ENCODE measurements at regions not wholly inside any gene's neighbourhood (a gene's known extent, or its start where the extent isn't known, plus 50 kb on each side); places are given as distances from the start of the nearest gene placed in this dataset.

DNA sequence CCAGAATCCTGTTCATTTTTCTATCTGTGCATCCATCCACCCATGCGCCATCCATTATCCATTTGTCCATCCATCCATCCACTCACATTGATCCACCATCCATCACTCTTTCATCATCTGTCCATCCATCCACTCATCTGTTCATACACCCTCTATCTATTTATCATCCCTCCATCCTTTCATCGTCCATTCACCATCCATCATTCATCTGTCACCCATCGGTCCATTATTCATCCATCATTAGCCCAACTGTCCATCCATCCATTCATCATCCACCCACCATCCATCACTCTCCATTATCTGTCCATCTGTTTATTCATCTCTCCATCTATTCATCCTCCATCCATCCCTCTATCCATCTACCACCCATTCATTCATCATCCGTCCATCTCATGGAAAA, 125.7 kb upstream of the TMPRSS2 start:
- FAIRE-seq (no peak), DNase-seq (ENCODE audit: insufficient read length, low spot score) (no peak)

DNA sequence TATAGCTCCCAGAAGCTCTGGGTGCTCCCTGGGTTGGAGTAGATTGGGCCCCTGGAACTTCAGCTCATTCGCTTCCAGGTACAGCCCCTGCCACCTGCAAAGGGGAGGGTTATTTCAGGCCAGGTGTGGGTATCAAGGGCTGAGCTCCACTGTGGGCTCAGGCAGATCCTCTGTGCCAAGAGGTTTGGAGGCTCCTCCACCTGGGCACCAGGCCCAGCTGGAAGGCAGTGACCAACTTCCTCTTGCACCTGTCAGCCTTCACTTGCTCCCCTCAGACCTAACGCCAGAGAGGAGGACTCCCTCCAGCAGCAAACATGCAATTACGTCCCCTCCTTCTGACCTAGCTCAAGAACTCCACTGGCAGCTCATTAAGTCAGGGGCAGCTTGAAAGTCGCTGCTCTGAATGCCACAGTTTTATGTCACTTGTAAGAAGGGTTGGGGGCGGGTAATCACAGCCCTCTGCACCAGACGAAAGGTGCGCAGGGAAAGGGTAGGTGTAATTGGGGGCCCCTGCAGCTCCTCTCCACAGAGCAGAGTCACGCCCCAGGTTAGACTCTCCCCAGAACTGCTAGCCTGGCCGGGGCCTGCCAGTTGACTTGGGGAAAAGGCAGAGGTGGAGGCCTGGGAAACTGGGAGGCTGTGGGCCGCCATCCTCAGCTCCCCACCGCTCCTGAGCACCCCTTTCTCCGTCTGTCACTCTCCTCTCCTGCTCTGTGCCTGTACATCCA, 125.0 kb upstream of the TMPRSS2 start:
- FAIRE-seq (no peak), DNase-seq (ENCODE audit: insufficient read length, low spot score) (no peak)

DNA sequence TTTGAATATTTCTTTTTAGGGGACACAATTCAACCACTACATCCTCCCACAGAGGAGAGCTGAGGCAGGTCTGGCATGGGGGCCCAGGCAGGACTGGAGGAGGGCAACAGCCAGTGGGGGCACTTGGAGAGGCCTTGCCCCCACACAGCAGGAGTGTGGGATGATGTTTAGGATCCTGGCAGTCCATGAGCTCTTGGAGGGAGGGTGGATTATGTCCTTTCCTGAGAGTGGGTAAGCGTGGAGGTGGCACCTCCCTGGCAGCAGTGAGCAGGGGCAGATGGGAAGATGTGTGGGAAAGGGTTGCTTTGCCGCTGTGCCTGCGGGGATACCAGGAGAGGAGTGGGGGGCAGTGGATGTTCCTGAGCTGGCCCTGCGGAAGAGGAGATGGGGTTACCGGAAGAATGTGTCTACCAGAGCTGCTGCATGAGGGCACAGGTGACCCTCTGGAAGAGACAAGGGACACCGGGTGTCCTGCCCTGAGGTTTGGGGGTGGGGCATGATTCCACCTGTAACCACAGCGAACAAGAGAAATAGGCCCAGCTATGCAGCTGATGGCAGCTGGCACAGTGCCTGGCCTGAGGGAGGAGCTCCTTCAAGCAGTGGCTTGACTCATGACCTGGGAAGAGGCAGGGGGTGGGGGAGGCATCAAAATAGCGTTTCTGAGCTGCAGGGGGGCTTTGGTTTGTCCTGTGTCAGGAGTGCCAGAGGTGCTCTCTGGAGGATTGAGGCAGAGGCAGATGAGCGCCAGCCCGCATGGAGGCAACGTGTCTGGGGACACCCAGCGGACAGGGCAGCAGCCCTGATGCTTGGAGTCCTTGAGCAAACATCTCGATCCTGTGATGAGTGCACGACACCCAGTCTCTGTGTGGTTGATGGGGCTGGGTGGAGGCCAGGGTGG, 123.9 kb upstream of the TMPRSS2 start:
- no peak for FAIRE-seq
- no peak for DNase-seq (ENCODE audit: insufficient read length, low spot score)

DNA sequence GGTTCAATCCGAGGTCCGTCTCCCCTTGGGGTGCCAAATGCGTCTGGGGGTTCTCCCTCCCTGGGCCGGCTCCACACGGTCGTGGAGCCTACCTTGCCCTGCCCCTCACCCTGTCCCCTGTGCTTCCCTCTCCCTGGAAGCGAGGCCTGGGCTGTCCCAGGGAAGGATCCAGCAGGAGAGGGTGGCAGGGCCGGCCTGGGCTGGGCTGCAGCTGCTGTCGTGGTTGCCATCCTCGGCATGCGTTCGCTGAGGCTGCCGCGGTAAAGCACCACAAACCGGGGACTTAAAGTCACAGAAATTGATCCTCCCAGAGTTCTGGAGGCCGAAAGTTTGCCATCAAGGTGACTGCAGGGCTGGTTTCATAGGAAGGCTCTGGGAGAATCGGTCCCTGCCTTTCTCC, 123.0 kb upstream of the TMPRSS2 start:
- FAIRE-seq (no peak), DNase-seq (ENCODE audit: insufficient read length, low spot score) (no peak)

DNA sequence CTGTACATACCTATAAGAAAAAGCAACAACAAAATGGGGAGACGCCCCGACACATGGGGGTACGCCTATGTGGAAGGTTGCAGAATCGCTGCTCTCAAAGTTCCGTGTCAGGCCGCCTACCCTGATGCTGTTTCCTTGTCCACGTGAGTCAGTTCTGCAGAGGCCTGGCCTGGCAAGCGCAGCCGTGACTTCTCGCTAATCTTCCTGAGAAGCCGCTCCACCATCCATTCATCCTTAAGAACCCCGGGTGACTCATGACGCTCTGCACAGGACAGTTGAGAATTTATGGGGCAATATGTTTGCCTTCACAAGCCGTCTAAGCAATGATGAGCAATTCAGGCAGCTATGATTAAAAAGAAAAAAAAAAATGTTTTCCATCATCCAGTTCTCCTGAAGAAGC, 122.3 kb upstream of the TMPRSS2 start:
- FAIRE-seq (no peak), DNase-seq (ENCODE audit: insufficient read length, low spot score) (no peak)

DNA sequence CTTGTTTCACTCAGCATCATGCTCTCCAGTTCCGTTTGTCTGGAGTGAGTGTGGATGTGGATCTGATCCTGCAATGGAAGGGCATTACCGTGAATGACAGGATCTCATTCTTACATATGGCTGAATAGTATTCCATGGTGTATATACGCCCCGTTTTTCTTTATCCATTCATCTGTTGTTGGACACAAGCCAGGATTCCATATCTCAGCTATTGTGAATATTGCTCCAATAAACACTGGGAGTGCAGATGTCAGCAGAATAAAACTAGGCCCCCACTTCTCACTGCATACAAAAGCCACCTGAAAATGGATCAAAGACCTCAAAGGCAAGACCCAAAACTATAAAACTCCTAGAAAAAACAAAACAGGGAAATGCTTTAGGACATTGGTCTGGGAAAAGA, 120.3 kb upstream of the TMPRSS2 start:
- DNase-seq (ENCODE audit: insufficient read length, low spot score), result no peak
- FAIRE-seq, result no peak

DNA sequence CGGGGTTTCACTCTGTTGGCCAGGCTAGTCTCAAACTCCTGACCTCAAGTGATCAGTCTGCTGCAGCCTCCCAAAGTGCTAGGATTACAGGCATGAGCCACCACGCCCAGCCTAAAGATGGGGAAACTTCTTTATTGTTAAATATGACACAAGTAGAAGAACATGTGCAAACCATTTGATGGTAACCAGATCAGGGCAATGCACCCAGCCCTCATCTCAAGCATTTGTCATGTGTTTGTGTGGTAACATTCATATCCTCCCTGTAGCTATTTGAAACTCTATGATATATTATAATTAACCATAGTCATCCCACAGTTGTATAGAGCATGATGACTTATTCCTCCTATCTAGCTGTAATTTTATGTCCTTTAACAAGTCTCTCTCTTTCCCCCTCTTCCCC, 119.5 kb upstream of the TMPRSS2 start:
- FAIRE-seq (no peak), DNase-seq (ENCODE audit: insufficient read length, low spot score) (no peak)

DNA sequence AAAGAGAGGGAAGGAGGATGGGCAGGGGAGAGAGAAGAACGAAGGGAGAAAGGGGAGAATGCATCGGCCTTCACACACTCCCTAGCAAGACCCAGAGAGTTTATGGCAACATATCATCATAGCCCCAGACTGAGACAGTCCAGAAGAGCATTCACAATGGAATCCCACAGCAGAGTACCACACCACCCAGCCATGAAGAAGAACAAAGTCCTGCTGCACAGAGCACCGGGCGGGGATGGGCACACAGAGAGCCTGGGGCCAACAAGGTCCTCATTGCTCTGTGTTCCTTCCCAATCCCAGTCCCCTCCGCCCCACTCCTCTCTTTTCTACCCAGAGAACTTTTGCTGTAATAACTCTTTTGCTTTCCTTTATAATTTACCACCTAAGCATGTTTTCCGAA, 118.1 kb upstream of the TMPRSS2 start:
- FAIRE-seq, result no peak

DNA sequence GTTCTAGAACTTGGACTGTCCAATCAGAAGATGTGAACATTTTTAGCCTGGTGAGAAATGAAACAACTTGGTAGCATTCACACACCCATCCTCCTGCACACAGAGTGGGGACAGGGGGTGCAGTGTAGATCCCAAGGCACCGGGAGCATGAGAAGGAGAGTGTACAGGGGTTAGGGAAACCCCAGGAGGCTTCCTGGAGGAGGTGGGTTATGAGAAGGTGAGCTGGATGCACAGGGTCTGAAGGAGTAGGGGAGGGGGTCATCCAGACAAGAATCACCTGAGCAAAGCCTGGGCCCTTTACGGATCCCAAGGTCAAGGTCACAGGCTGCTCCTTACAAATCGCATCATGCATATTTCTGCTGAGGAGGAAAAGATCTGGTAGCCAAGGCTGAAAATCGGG, 117.5 kb upstream of the TMPRSS2 start:
- FAIRE-seq (no peak), DNase-seq (ENCODE audit: insufficient read length, low spot score) (no peak)

More for the DNA sequence above, 118.1 kb upstream of the TMPRSS2 start:
- DNase-seq (ENCODE audit: insufficient read length, low spot score), result no peak

DNA sequence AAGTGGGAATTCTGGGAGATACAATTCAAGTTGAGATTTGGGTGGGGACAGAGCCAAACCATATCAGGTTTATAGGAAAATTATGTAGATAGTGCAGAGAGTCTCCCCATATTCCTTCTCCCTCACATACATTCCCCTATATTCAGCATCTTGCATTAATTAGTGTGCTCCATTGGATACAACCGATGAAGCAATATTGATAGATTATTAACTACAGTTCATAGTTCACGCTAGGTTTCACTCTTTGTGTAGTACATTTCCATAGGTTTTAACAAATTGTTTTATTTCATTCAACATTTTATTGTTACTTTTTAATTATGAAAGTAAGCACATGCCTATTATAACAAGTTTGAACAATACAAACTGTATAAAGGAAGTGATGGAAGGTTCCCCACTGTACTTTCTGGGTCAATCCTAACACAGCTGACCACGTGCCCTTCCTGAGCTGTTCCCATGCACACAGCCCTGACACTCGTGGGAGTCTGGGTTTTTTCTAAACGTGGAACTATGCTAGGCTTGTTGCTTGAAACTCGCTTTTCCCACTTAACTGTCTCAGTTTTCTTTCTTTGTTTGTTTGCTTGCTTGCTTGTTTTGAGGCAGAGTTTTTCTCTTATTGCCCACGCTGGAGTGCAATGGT, 116.8 kb upstream of the TMPRSS2 start:
- FAIRE-seq, result no peak
- DNase-seq (ENCODE audit: insufficient read length, low spot score), result no peak

DNA sequence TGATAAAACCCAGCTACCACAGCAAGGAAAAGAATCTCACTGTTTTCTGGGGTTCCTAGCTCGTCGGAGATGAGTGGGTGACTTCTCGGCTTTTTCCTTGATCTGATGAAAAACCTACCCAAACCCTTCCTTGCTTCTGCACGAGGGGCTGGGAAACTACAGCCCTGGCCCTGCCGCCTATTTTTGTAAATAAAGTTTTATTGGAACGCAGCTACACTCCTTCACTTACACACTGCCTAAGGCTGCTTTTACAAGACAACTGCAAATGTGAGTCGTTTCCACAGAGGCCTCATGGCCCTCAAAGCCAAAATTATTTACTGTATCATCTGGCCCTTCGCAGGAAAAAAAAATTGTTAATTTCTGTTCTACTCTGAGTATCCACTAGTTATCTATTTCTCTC, 116.0 kb upstream of the TMPRSS2 start:
- DNase-seq (ENCODE audit: insufficient read length, low spot score) (no peak), FAIRE-seq (no peak)

DNA sequence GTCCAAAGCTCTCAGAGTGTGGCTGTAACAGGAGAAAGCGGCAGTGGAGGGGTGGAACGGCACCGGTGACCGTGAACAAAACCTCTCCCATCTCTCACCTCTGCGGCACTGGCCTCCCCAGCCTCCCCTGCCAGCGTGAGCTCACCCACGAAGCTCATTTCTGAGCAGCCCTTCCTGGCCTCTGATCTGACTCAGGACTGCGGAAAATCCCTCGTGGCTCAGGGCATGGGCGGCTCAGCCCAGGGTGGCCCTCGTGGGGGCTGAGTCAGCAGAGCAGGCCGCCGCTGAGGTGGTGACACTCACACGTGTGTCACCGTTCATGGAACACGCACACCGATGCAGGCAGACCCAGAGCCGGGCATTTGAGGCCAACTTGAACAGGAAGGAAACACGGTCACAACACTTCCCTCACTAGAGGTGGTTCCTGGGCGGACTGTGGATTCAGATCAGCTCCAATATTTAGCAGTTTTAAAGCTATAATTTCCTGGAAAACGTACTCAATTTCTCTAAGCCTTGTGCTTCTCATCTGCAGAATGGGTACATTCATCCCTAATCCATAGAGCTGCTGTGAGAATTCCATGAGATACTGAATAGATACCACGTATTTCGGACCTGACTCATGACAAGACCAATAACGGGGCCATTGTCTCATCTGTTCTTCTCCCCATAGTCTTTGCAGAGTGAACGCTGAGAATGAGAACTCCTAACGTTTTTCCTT, 115.0 kb upstream of the TMPRSS2 start:
- DNase-seq (ENCODE audit: insufficient read length, low spot score) (no peak), FAIRE-seq (no peak)

DNA sequence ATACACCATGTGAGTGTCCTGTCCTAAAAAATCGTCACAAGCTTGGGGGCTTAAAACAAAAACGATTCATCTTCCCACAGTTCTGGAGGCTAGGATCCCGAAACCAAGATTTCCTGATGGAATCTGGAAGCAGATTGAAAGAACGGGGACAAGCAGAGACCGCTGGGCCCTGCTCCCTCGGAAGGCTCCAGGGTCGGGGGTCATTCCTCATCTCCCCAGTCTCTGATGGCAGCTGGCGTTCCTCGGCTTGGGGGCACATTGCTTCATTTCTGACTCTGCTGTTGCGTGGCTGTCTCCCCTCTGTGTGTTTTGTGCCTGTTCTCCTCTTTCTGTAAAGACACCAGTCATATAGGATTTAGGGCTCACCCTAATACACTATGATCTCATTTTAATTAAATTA, 114.2 kb upstream of the TMPRSS2 start:
- no peak for DNase-seq (ENCODE audit: insufficient read length, low spot score)
- FAIRE-seq, result no peak

DNA sequence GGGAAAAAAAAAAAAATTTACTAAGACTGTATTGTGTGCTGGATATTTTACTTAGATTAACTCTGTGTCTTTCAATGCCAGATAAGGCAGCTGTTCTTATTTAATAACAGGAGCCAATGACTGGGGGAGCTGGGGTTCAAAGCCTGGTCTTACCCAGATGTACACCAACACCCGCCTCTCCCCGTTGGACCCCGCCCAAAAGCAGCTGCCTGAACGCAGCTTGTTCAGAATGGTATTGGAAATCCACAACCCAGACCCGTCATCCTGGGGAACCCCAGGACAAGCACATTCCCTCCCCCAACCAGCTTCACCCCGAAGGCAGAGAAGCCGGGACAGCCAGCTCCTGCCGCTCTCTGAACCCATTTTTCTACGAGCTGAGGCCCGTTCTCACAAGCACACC, 113.6 kb upstream of the TMPRSS2 start:
- DNase-seq (ENCODE audit: insufficient read length, low spot score) (no peak), FAIRE-seq (no peak)

DNA sequence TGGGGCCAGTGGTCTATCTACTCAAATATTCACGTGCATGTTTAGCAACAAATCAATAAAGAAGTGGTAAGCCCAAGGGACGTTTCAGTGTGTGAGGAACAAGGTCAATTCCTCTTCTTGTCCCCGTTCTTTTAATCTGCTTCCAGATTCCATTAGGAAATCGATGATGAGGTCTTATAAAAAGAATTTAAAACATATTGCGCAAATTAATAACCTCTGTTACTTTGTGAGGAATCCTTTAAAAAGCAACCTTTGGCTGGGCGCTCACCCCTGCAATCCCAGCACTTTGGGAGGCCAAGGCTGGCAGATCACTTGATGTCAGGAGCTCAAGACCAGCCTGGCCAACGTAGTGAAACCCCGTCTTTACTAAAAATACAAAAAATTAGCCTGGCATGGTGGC, 113.0 kb upstream of the TMPRSS2 start:
- no peak for DNase-seq (ENCODE audit: insufficient read length, low spot score)
- FAIRE-seq, result no peak

DNA sequence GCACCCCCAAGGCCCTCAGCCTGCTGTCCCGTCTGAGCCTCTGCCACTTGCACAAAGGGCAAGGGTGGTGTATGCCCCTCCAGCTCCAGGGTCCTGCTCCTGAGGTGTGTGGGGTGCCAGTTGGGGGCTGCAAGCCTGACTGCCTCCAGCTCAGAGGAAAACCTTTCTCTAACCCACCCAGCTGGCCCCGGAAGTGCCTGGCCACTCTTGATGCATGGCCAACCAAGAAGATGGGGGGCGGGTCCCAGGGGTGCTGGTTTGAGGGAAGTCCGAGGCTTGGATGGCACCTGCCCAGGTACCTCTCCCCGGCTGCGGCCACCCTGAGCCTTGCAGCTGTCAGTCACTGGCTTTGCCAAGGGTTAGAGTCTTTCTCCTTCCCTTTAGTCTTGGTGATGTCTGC, 112.6 kb upstream of the TMPRSS2 start:
- no peak for FAIRE-seq

DNA sequence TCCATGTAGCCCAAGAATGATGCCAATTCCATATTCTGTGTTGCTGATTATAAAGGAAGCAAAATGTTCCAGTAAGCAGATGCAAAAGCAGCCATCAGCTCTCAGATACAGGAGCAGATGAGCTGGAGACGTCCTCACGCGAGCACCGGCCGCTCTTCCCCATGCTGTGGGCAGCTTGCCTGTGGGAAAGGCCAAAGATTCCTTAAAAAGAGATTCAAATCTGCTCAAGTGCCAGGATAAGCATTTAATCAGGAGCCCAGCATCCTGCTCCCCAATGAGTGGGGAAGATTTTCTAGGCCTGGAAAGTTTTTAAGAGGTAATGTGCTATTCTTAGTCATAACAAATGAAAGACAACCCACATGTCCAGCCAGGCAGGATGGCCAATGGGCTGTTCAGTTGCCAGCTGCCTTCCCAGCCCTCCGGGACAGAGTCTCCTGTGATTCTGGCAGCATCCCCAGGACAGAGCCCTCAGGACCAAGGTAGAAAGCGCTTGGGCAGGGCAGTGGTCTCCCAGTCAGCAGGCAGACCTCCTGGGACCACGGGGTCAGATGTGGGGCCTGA, 108.2 kb upstream of the TMPRSS2 start:
- DNase-seq (ENCODE audit: insufficient read length, low spot score) (no peak), FAIRE-seq (no peak)

More for the DNA sequence above, 112.6 kb upstream of the TMPRSS2 start:
- no peak for DNase-seq (ENCODE audit: insufficient read length, low spot score)

DNA sequence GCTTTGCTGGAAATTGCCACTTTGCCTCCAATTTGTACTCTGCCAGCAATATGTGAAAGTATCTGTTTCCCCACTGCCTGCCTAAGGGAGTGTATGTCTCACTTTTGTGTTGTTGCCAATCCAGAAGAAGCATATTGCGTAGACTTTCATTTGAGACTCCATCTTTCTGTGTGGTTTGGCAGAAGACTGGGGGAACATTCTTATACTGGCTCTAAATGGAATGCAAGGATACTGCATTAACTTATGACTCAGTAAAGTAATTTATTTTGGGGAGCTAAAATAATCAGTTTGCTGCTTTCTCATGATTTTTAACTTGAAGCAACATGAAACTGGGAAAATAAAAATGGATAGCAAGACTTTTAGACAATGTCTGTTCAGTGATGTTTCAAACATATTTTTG, 107.7 kb upstream of the TMPRSS2 start:
- DNase-seq (ENCODE audit: insufficient read length, low spot score) (no peak), FAIRE-seq (no peak)

DNA sequence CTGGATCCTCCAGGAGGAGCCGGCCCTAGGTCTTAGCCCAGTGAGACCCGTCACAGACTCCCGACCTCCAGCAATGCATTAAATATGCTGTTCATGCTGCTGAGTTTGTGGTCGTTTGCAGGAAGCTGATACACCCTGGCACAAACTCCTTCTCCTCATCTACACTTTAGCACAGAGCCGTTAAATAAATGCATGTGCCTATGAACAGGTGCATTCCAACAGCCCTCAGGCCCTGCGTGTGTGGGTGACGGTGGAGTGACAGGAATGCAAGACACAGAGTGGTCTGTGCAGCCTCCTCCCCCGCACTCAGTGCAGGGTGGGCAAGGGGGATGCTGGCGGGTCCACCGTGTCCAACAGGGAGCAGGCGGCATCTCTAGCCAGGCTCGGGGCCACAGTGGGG, 106.6 kb upstream of the TMPRSS2 start:
- DNase-seq (ENCODE audit: insufficient read length, low spot score), result no peak
- FAIRE-seq, result no peak

DNA sequence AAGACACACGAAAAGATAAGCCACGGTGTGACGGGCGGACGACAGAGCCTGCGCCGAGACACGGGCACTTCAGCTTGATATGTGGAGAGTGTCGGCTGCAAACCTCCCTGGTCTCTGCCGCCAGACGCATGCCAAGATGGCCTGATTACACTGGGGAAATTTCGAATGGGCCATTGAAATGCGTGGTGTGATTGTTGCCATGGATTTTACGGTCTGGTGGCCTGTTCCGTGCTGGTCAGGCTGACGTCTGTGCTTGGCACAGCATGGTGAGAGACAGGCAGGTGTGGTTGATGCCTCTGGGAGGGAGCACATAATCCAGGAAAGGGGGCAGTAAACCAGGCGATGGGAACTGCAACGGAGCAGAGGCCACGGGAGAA, 105.6 kb upstream of the TMPRSS2 start:
- no peak for FAIRE-seq
- no peak for DNase-seq (ENCODE audit: insufficient read length, low spot score)
